GM23338 (cell line): ENCODE measurements at regions not wholly inside any gene's neighbourhood (a gene's known extent, or its start where the extent isn't known, plus 50 kb on each side); places are given as distances from the start of the nearest gene placed in this dataset.

Experiments used
- CREB1 ChIP-seq: fragments of 250-450 bp; sonication (Bioruptor Pico); IDR thresholded peaks from 2 replicates; pipeline ENCODE4 v1.5.0; 2020; ENCODE audit warnings: low read depth, mild to moderate bottlenecking, moderate library complexity
- CTCF ChIP-seq, 2 experiments: fragments of 200-600 bp in 1 of 2; sonication (generic) in 1 of 2; conservative IDR thresholded peaks; 2 replicates each; pipeline versions ENCODE4 v1.5.1 to v1.6.1; 2016 to 2017; ENCODE audit warnings: antibody characterized with exemption in 2 of 2, low read depth in 2 of 2, mild to moderate bottlenecking in 2 of 2, moderate library complexity in 1 of 2
- EZH2 ChIP-seq: fragments of 200-600 bp; sonication (generic); IDR thresholded peaks from one replicate; pipeline ENCODE4 v1.8.0; 2017; ENCODE audit warnings: antibody characterized with exemption, mild to moderate bottlenecking, low read depth; ENCODE audit not compliant: unreplicated experiment
- EZH2phosphoT487 ChIP-seq: fragments of 200-600 bp; sonication (generic); IDR thresholded peaks from one replicate; pipeline ENCODE4 v1.8.1; 2018; ENCODE audit warnings: antibody characterized with exemption; ENCODE audit not compliant: unreplicated experiment
- JUNB ChIP-seq: IDR thresholded peaks from one replicate; pipeline ENCODE4 v1.6.1; 2016; ENCODE audit warnings: antibody characterized with exemption; ENCODE audit not compliant: unreplicated experiment
- POLR2AphosphoS5 ChIP-seq: IDR thresholded peaks from 2 replicates; pipeline ENCODE4 v1.6.1; 2016; ENCODE audit warnings: antibody characterized with exemption, low read depth
- ZNF462 ChIP-seq: fragments of 250-450 bp; sonication (Bioruptor Pico); IDR thresholded peaks from 2 replicates; pipeline ENCODE4 v1.5.0; 2020; ENCODE audit warnings: mild to moderate bottlenecking, moderate library complexity

GRCh38 chr1:87980494-87980893, 651.8 kb downstream of the LMO4 start:
- no peak for TF ChIP-seq CTCF (conservative IDR thresholded peaks at IDR 0.05; ENCODE audit: low read depth in 2 of 2)
- TF ChIP-seq ZNF462: peak; percentile 66; the same call in 1 of the 2 replicates
- no peak for TF ChIP-seq JUNB
- TF ChIP-seq POLR2AphosphoS5: no peak
- no peak for TF ChIP-seq CREB1 (CRISPR knock-in tag)
- TF ChIP-seq EZH2phosphoT487: no peak
- TF ChIP-seq EZH2: no peak
